ENCODE measurements at regions not wholly inside any gene's neighbourhood (a gene's known extent, or its start where the extent isn't known, plus 50 kb on each side); places are given as distances from the start of the nearest gene placed in this dataset.
A peak's percentile ranks its signal among the peaks of the same experiment; 100 is the strongest.

GRCh38 chr1:10924030-10924429, 88.4 kb upstream of the TARDBP start:
- H3K4me3 ChIP-seq (ENCODE audit: insufficient read length, low read depth): no peak overlapping the region
- no peak for DNase-seq (ENCODE audit: low read depth, low spot score)
- H3K9ac ChIP-seq (ENCODE audit: insufficient read length, low read depth): no peak overlapping the region
- no peaks in the 10 kb centered on the region for H3K27me3 ChIP-seq (ENCODE audit: insufficient read depth, insufficient read length)
- no peaks in the 10 kb centered on the region for H3K4me1 ChIP-seq (ENCODE audit: insufficient read depth, insufficient read length)
- peaks cover 9% of the 10 kb centered on the region; the same call in 1 of the 2 replicates for H3K9me3 ChIP-seq (ENCODE audit: insufficient read depth, low read length)
- TF ChIP-seq SUZ12 (IDR thresholded peaks at IDR 0.05; ENCODE audit: extremely low read depth, insufficient read depth, insufficient read length) (no peak), ZNF274 (IDR thresholded peaks at IDR 0.05; ENCODE audit: low read depth, low read length) (no peak), YY1 (IDR thresholded peaks at IDR 0.05; ENCODE audit: insufficient read depth, insufficient read length) (no peak)
- H3K36me3 ChIP-seq (ENCODE audit: insufficient read depth, insufficient read length, low read length): no peaks in the 10 kb centered on the region

DNA sequence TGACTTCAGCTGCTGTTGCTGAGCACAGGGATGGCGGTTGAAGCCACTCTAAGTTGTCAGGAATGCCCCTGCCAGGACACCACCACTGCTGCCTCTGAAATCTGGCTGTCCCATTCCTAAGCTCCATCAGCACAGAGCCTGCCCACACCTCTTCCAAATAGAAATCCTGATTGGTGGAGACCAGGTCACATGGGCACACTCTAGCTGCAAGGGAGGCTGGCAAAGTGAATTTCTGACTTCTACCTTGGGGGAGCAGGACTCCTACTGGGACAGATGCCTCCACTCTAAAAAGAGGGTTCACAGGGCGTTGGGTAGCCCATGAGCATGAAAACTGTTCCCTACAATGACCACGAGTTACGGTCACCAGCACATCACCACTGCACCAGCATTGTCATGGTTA, 83.8 kb upstream of the TARDBP start:
- Histone ChIP-seq H3K4me1 (ENCODE audit: insufficient read depth, insufficient read length) (no peaks in the 10 kb centered on the region), H3K27me3 (ENCODE audit: insufficient read depth, insufficient read length) (no peaks in the 10 kb centered on the region), H3K4me3 (ENCODE audit: insufficient read length, low read depth) (no peak overlapping the region), H3K9ac (ENCODE audit: insufficient read length, low read depth) (no peak overlapping the region), H3K36me3 (ENCODE audit: insufficient read depth, insufficient read length, low read length) (no peaks in the 10 kb centered on the region), H3K9me3 (ENCODE audit: insufficient read depth, low read length) (peaks cover 11% of the 10 kb centered on the region; the same call in 1 of the 2 replicates)
- TF ChIP-seq YY1 (IDR thresholded peaks at IDR 0.05; ENCODE audit: insufficient read depth, insufficient read length): no peak
- TF ChIP-seq ZNF274 (IDR thresholded peaks at IDR 0.05; ENCODE audit: low read depth, low read length): no peak
- TF ChIP-seq SUZ12 (IDR thresholded peaks at IDR 0.05; ENCODE audit: extremely low read depth, insufficient read depth, insufficient read length): no peak
- no peak for DNase-seq (ENCODE audit: low read depth, low spot score)

- Histone ChIP-seq H3K36me3 (ENCODE audit: insufficient read depth, insufficient read length, low read length) (no peaks in the 10 kb centered on the region), H3K9me3 (ENCODE audit: insufficient read depth, low read length) (peaks cover 11% of the 10 kb centered on the region; the same call in 1 of the 2 replicates), H3K4me1 (ENCODE audit: insufficient read depth, insufficient read length) (peaks cover 7% of the 10 kb centered on the region), H3K27me3 (ENCODE audit: insufficient read depth, insufficient read length) (no peaks in the 10 kb centered on the region), H3K9ac (ENCODE audit: insufficient read length, low read depth) (no peak overlapping the region), H3K4me3 (ENCODE audit: insufficient read length, low read depth) (no peak overlapping the region)
- no peak for DNase-seq (ENCODE audit: low read depth, low spot score)
- no peak for TF ChIP-seq SUZ12 (IDR thresholded peaks at IDR 0.05; ENCODE audit: extremely low read depth, insufficient read depth, insufficient read length)
- no peak for TF ChIP-seq ZNF274 (IDR thresholded peaks at IDR 0.05; ENCODE audit: low read depth, low read length)
- TF ChIP-seq YY1 (IDR thresholded peaks at IDR 0.05; ENCODE audit: insufficient read depth, insufficient read length): no peak
These were observed 80.4 kb upstream of the TARDBP start for GRCh38 chr1:10932088-10932487.

GRCh38 chr1:10934150-10934818, 78.2 kb upstream of the TARDBP start:
- no peak for TF ChIP-seq SUZ12 (IDR thresholded peaks at IDR 0.05; ENCODE audit: extremely low read depth, insufficient read depth, insufficient read length)
- TF ChIP-seq YY1 (IDR thresholded peaks at IDR 0.05; ENCODE audit: insufficient read depth, insufficient read length): no peak
- no peak for TF ChIP-seq ZNF274 (IDR thresholded peaks at IDR 0.05; ENCODE audit: low read depth, low read length)
- no peak overlapping the region for H3K4me3 ChIP-seq (ENCODE audit: insufficient read length, low read depth)
- H3K4me1 ChIP-seq (ENCODE audit: insufficient read depth, insufficient read length): peaks cover 7% of the 10 kb centered on the region
- DNase-seq (ENCODE audit: low read depth, low spot score): no peak
- no peaks in the 10 kb centered on the region for H3K27me3 ChIP-seq (ENCODE audit: insufficient read depth, insufficient read length)
- H3K9me3 ChIP-seq (ENCODE audit: insufficient read depth, low read length): no peaks in the 10 kb centered on the region
- H3K9ac ChIP-seq (ENCODE audit: insufficient read length, low read depth): peak overlapping the region; percentile 32
- no peaks in the 10 kb centered on the region for H3K36me3 ChIP-seq (ENCODE audit: insufficient read depth, insufficient read length, low read length)

DNA sequence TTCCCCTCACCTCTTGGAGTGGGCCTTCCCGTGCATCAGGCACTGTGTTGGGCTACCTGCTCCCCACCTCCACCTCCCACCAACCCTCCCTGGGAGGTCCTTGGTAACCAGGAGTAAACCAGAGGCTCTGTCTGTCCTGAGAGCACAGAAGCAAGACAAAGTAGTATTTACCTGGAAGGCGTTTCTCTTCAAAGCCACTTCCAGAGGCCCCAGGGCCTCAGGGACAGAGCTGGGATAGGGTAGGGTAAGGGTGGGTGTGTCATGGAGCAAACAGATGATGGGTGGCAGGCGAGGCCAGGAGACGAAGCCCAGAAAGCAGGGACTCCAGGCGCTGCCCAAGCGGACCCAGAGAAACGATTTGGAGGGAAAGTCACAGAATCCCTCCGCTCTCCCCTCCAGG, 77.2 kb upstream of the TARDBP start:
- no peak overlapping the region for H3K4me3 ChIP-seq (ENCODE audit: insufficient read length, low read depth)
- H3K9ac ChIP-seq (ENCODE audit: insufficient read length, low read depth): no peak overlapping the region
- H3K27me3 ChIP-seq (ENCODE audit: insufficient read depth, insufficient read length): no peaks in the 10 kb centered on the region
- peaks cover 7% of the 10 kb centered on the region for H3K4me1 ChIP-seq (ENCODE audit: insufficient read depth, insufficient read length)
- no peaks in the 10 kb centered on the region for H3K9me3 ChIP-seq (ENCODE audit: insufficient read depth, low read length)
- TF ChIP-seq ZNF274 (IDR thresholded peaks at IDR 0.05; ENCODE audit: low read depth, low read length) (no peak), YY1 (IDR thresholded peaks at IDR 0.05; ENCODE audit: insufficient read depth, insufficient read length) (no peak), SUZ12 (IDR thresholded peaks at IDR 0.05; ENCODE audit: extremely low read depth, insufficient read depth, insufficient read length) (no peak)
- H3K36me3 ChIP-seq (ENCODE audit: insufficient read depth, insufficient read length, low read length): no peaks in the 10 kb centered on the region
- DNase-seq (ENCODE audit: low read depth, low spot score): no peak

GRCh38 chr1:10935724-10936123, 76.7 kb upstream of the TARDBP start:
- Histone ChIP-seq H3K9me3 (ENCODE audit: insufficient read depth, low read length) (no peaks in the 10 kb centered on the region), H3K4me3 (ENCODE audit: insufficient read length, low read depth) (no peak overlapping the region), H3K9ac (ENCODE audit: insufficient read length, low read depth) (no peak overlapping the region), H3K4me1 (ENCODE audit: insufficient read depth, insufficient read length) (peaks cover 7% of the 10 kb centered on the region), H3K36me3 (ENCODE audit: insufficient read depth, insufficient read length, low read length) (no peaks in the 10 kb centered on the region), H3K27me3 (ENCODE audit: insufficient read depth, insufficient read length) (no peaks in the 10 kb centered on the region)
- DNase-seq (ENCODE audit: low read depth, low spot score): no peak
- TF ChIP-seq ZNF274 (IDR thresholded peaks at IDR 0.05; ENCODE audit: low read depth, low read length) (no peak), SUZ12 (IDR thresholded peaks at IDR 0.05; ENCODE audit: extremely low read depth, insufficient read depth, insufficient read length) (no peak), YY1 (IDR thresholded peaks at IDR 0.05; ENCODE audit: insufficient read depth, insufficient read length) (no peak)

- H3K4me3 ChIP-seq (ENCODE audit: insufficient read length, low read depth): no peak overlapping the region
- no peaks in the 10 kb centered on the region for H3K27me3 ChIP-seq (ENCODE audit: insufficient read depth, insufficient read length)
- no peak overlapping the region for H3K9ac ChIP-seq (ENCODE audit: insufficient read length, low read depth)
- no peaks in the 10 kb centered on the region for H3K36me3 ChIP-seq (ENCODE audit: insufficient read depth, insufficient read length, low read length)
- no peaks in the 10 kb centered on the region for H3K9me3 ChIP-seq (ENCODE audit: insufficient read depth, low read length)
- TF ChIP-seq ZNF274 (IDR thresholded peaks at IDR 0.05; ENCODE audit: low read depth, low read length) (no peak), SUZ12 (IDR thresholded peaks at IDR 0.05; ENCODE audit: extremely low read depth, insufficient read depth, insufficient read length) (no peak), YY1 (IDR thresholded peaks at IDR 0.05; ENCODE audit: insufficient read depth, insufficient read length) (no peak)
- no peak for DNase-seq (ENCODE audit: low read depth, low spot score)
- H3K4me1 ChIP-seq (ENCODE audit: insufficient read depth, insufficient read length): peaks cover 7% of the 10 kb centered on the region
These were observed 75.2 kb upstream of the TARDBP start for GRCh38 chr1:10936998-10937901.

Measured in NT2/D1 (cell line).